ENCODE measurements at regions not wholly inside any gene's neighbourhood (a gene's known extent, or its start where the extent isn't known, plus 50 kb on each side); places are given as distances from the start of the nearest gene placed in this dataset.

DNA sequence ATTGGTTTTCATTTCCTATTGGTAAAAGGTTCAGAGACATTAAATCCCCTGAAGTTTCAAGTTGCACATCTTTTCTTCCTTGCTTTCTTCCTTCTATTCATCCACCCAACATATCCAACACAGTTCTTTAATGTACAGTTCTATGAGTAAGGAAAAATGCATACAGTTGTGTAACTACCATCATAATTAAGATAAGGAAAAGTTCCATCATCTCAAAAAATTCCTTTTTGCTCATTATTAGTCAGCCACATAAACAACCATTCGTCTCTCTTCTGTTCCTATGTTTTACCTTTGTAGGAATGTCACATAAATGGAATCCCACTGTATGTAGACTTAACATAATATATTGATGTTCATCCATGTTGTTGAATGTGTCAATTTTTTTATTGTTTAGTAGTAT, 211.1 kb upstream of the ADAMTS9 start:
- no peak for TF ChIP-seq CTCF (conservative IDR thresholded peaks at IDR 0.05; ENCODE audit: low read depth, low read length)

GRCh38 chr3:64895991-64896895, 208.4 kb upstream of the ADAMTS9 start:
- TF ChIP-seq CTCF (conservative IDR thresholded peaks at IDR 0.05; ENCODE audit: low read depth, low read length) = no peak
- no peak overlapping the region for H3K4me3 ChIP-seq (ENCODE audit: low read length)
- DNase-seq (ENCODE audit: low read depth) = no peak

More for the DNA sequence above, 211.1 kb upstream of the ADAMTS9 start:
- no peak for DNase-seq (ENCODE audit: low read depth)
- no peak overlapping the region for H3K4me3 ChIP-seq (ENCODE audit: low read length)

- H3K4me3 ChIP-seq (ENCODE audit: low read length) = no peak overlapping the region
- DNase-seq (ENCODE audit: low read depth) = no peak
- no peak for TF ChIP-seq CTCF (conservative IDR thresholded peaks at IDR 0.05; ENCODE audit: low read depth, low read length)
Measured at GRCh38 chr3:64895106-64895990, 207.5 kb upstream of the ADAMTS9 start.

- no peak overlapping the region for H3K4me3 ChIP-seq (ENCODE audit: low read length)
- no peak for DNase-seq (ENCODE audit: low read depth)
- TF ChIP-seq CTCF (conservative IDR thresholded peaks at IDR 0.05; ENCODE audit: low read depth, low read length) = no peak
Measured at GRCh38 chr3:64894006-64894405, 206.2 kb upstream of the ADAMTS9 start.

DNA sequence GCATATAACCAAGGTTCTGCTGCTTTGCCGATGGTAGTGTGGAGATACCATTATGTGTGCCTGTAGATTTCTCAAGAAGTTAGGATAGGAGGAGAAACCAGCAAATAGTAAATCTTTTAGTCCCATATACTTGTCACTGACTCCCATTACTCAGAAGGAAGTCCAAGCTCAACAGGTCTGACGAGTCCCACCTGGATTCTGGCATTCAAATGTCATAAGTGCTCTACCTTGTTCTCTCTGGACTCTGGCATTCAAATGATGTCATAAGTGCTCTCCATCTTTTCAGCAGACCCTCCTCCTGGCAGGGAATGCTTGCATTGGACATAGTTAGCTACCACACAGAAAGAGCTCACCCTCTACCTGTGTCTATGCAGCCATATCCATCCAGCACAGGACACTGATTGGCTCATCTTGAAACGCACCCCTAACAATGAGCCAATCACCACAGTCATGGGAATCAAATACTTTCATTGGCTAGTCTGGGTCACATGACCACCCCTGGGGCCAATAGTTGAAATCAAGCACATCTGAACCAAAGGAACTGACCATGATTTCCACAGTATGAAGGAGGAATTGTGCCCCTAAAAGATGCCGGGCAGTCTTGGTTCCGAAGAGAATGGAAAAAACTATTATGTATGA, 205.0 kb upstream of the ADAMTS9 start:
- no peak for DNase-seq (ENCODE audit: low read depth)
- TF ChIP-seq CTCF (conservative IDR thresholded peaks at IDR 0.05; ENCODE audit: low read depth, low read length) = no peak
- H3K4me3 ChIP-seq (ENCODE audit: low read length) = no peak overlapping the region

GRCh38 chr3:64891021-64891420, 203.2 kb upstream of the ADAMTS9 start:
- DNase-seq (ENCODE audit: low read depth) = no peak
- no peak for TF ChIP-seq CTCF (conservative IDR thresholded peaks at IDR 0.05; ENCODE audit: low read depth, low read length)
- no peak overlapping the region for H3K4me3 ChIP-seq (ENCODE audit: low read length)
